Activated CD4-positive, alpha-beta T cell treated with anti-CD3 and anti-CD28 coated beads, Interleukin-2, amount 50 U/mL, for 16 hours (primary cell): ENCODE measurements at regions not wholly inside any gene's neighbourhood (a gene's known extent, or its start where the extent isn't known, plus 50 kb on each side); places are given as distances from the start of the nearest gene placed in this dataset.
"Not testable (repeated sequence)": the region's sequence is repeated elsewhere in the genome, so short reads cannot be mapped to it uniquely, and the experiment has no call there.

Experiments used
- DNase-seq: peaks from one replicate; pipeline ENCODE4 v3.0.0-alpha.2; 2020

- no peak for DNase-seq
These were observed 80.6 kb upstream of the IRX4 start for GRCh38 chr5:1963358-1963757.

- DNase-seq = no peak
These were observed 80.1 kb upstream of the IRX4 start for GRCh38 chr5:1962619-1963355.

GRCh38 chr5:1961952-1962595 lies 79.3 kb upstream of the IRX4 start:
- no peak for DNase-seq

- no peak for DNase-seq
These were observed 78.7 kb upstream of the IRX4 start for GRCh38 chr5:1961304-1961946.

GRCh38 chr5:1960595-1961303 lies 78.0 kb upstream of the IRX4 start:
- DNase-seq = no peak

GRCh38 chr5:1959725-1960581 lies 77.2 kb upstream of the IRX4 start:
- no peak for DNase-seq

- DNase-seq = no peak
These were observed 76.5 kb upstream of the IRX4 start for GRCh38 chr5:1959231-1959630.

- no peak for DNase-seq
These were observed 75.7 kb upstream of the IRX4 start for GRCh38 chr5:1958211-1959010.

- DNase-seq = no peak
These were observed 72.9 kb upstream of the IRX4 start for GRCh38 chr5:1955586-1955985.

GRCh38 chr5:1953710-1954109 lies 71.0 kb upstream of the IRX4 start:
- not testable (repeated sequence) for DNase-seq

- no peak for DNase-seq
These were observed 69.8 kb upstream of the IRX4 start for GRCh38 chr5:1952444-1953099.

GRCh38 chr5:1952021-1952420 lies 69.3 kb upstream of the IRX4 start:
- DNase-seq = no peak

- DNase-seq = no peak
These were observed 68.6 kb upstream of the IRX4 start for GRCh38 chr5:1951165-1951816.

GRCh38 chr5:1950708-1951103 lies 68.0 kb upstream of the IRX4 start:
- no peak for DNase-seq

GRCh38 chr5:1950096-1950707 lies 67.5 kb upstream of the IRX4 start:
- DNase-seq = no peak

GRCh38 chr5:1949253-1949652 lies 66.5 kb upstream of the IRX4 start:
- no peak for DNase-seq

GRCh38 chr5:1948663-1949191 lies 66.0 kb upstream of the IRX4 start:
- DNase-seq = no peak

- DNase-seq = no peak
These were observed 65.4 kb upstream of the IRX4 start for GRCh38 chr5:1948111-1948510.

GRCh38 chr5:1946776-1947175 lies 64.1 kb upstream of the IRX4 start:
- no peak for DNase-seq

- no peak for DNase-seq
These were observed 63.5 kb upstream of the IRX4 start for GRCh38 chr5:1946122-1946677.
